Progenitor cell of endocrine pancreas (in vitro differentiated cells): ENCODE measurements at regions not wholly inside any gene's neighbourhood (a gene's known extent, or its start where the extent isn't known, plus 50 kb on each side); places are given as distances from the start of the nearest gene placed in this dataset.
"Not testable (repeated sequence)": the region's sequence is repeated elsewhere in the genome, so short reads cannot be mapped to it uniquely, and the experiment has no call there.

Experiments
- DNase-seq: peaks from one replicate; pipeline ENCODE4 v3.0.0; 2021; ENCODE audit warnings: low spot score; ENCODE audit not compliant: unreplicated experiment
- H3K27ac Mint-ChIP-seq: 2 replicates; pipeline ENCODE4 v1.8.0; 2021; ENCODE audit warnings: mild to moderate bottlenecking, moderate library complexity, mixed read lengths
- H3K27me3 Mint-ChIP-seq: 2 replicates; pipeline ENCODE4 v1.8.0; 2021; ENCODE audit warnings: mixed read lengths
- H3K36me3 Mint-ChIP-seq: 2 replicates; pipeline ENCODE4 v1.8.0; 2022; ENCODE audit warnings: mixed read lengths; ENCODE audit not compliant: insufficient read depth
- H3K4me1 Mint-ChIP-seq: 2 replicates; pipeline ENCODE4 v1.8.0; 2021; ENCODE audit warnings: low read depth, mixed read lengths
- H3K4me3 Mint-ChIP-seq: 2 replicates; pipeline ENCODE4 v1.8.0; 2021; ENCODE audit warnings: low read depth, mild to moderate bottlenecking, moderate library complexity, mixed read lengths
- H3K9me3 Mint-ChIP-seq: 2 replicates; pipeline ENCODE4 v1.8.0; 2021; ENCODE audit warnings: low read depth, mixed read lengths
- CTCF ChIP-seq: fragments of 200-600 bp; sonication (generic); IDR thresholded peaks from one replicate; pipeline ENCODE4 v1.5.0; 2021; ENCODE audit warnings: antibody characterized with exemption, mild to moderate bottlenecking; ENCODE audit not compliant: unreplicated experiment

GRCh38 chr9:17075146-17075757 lies 59.6 kb upstream of the CNTLN start:
- no peak for DNase-seq
- Mint-ChIP-seq H3K4me3 (no peak overlapping the region), H3K36me3 (no peaks in the 10 kb centered on the region), H3K27me3 (no peaks in the 10 kb centered on the region), H3K27ac (no peak overlapping the region), H3K4me1 (no peaks in the 10 kb centered on the region), H3K9me3 (peaks cover 5% of the 10 kb centered on the region)
- TF ChIP-seq CTCF: no peak

- not testable (repeated sequence) for H3K27me3 Mint-ChIP-seq, H3K4me3 Mint-ChIP-seq, DNase-seq
Observed at GRCh38 chr9:17072563-17072962, 62.3 kb upstream of the CNTLN start.

GRCh38 chr9:17068671-17069070 lies 66.2 kb upstream of the CNTLN start:
- peaks cover 3% of the 10 kb centered on the region for H3K9me3 Mint-ChIP-seq
- H3K27ac Mint-ChIP-seq: no peak overlapping the region
- TF ChIP-seq CTCF: no peak
- H3K27me3 Mint-ChIP-seq: no peaks in the 10 kb centered on the region
- no peak for DNase-seq
- no peak overlapping the region for H3K4me3 Mint-ChIP-seq
- H3K4me1 Mint-ChIP-seq: peaks cover 2% of the 10 kb centered on the region
- no peaks in the 10 kb centered on the region for H3K36me3 Mint-ChIP-seq

More at GRCh38 chr9:17072563-17072962, 62.3 kb upstream of the CNTLN start:
- H3K4me1 Mint-ChIP-seq, H3K36me3 Mint-ChIP-seq, H3K27ac Mint-ChIP-seq, H3K9me3 Mint-ChIP-seq: not testable (repeated sequence)

- no peak for TF ChIP-seq CTCF
- H3K4me3 Mint-ChIP-seq: no peak overlapping the region
- H3K4me1 Mint-ChIP-seq: peaks cover 2% of the 10 kb centered on the region
- H3K36me3 Mint-ChIP-seq: no peaks in the 10 kb centered on the region
- no peaks in the 10 kb centered on the region for H3K27me3 Mint-ChIP-seq
- H3K9me3 Mint-ChIP-seq: no peaks in the 10 kb centered on the region
- H3K27ac Mint-ChIP-seq: no peak overlapping the region
- no peak for DNase-seq
Observed at GRCh38 chr9:17065062-17065461, 69.8 kb upstream of the CNTLN start.

GRCh38 chr9:17064558-17064957 lies 70.3 kb upstream of the CNTLN start:
- no peak for TF ChIP-seq CTCF
- H3K27me3 Mint-ChIP-seq: no peaks in the 10 kb centered on the region
- peaks cover 2% of the 10 kb centered on the region for H3K4me1 Mint-ChIP-seq
- H3K27ac Mint-ChIP-seq: no peak overlapping the region
- H3K4me3 Mint-ChIP-seq: no peak overlapping the region
- no peak for DNase-seq
- no peaks in the 10 kb centered on the region for H3K36me3 Mint-ChIP-seq
- H3K9me3 Mint-ChIP-seq: no peaks in the 10 kb centered on the region

GRCh38 chr9:17063535-17064135 lies 71.2 kb upstream of the CNTLN start:
- Mint-ChIP-seq H3K27me3 (no peaks in the 10 kb centered on the region), H3K4me3 (no peak overlapping the region), H3K4me1 (peaks cover 2% of the 10 kb centered on the region), H3K27ac (no peak overlapping the region), H3K9me3 (no peaks in the 10 kb centered on the region), H3K36me3 (no peaks in the 10 kb centered on the region)
- no peak for DNase-seq
- peak; percentile 91 for TF ChIP-seq CTCF
